ENCODE measurements at regions not wholly inside any gene's neighbourhood (a gene's known extent, or its start where the extent isn't known, plus 50 kb on each side); places are given as distances from the start of the nearest gene placed in this dataset.
A peak's percentile ranks its signal among the peaks of the same experiment; 100 is the strongest.
"Not testable (repeated sequence)": the region's sequence is repeated elsewhere in the genome, so short reads cannot be mapped to it uniquely, and the experiment has no call there.

- not testable (repeated sequence) for DNase-seq
These were observed 113.1 kb upstream of the CCZ1B start for GRCh38 chr7:6939126-6939525.

- not testable (repeated sequence) for DNase-seq
These were observed 113.8 kb upstream of the CCZ1B start for GRCh38 chr7:6939896-6940295.

GRCh38 chr7:6946873-6947272 is 120.8 kb upstream of the CCZ1B start:
- not testable (repeated sequence) for DNase-seq

- DNase-seq, result not testable (repeated sequence)
These were observed 124.2 kb upstream of the CCZ1B start for GRCh38 chr7:6950231-6950630.

- DNase-seq, result not testable (repeated sequence)
These were observed 125.5 kb upstream of the CCZ1B start for GRCh38 chr7:6951553-6951952.

GRCh38 chr7:6953138-6953797 is 127.2 kb upstream of the CCZ1B start:
- not testable (repeated sequence) for DNase-seq

- not testable (repeated sequence) for DNase-seq
These were observed 127.7 kb upstream of the CCZ1B start for GRCh38 chr7:6953798-6954181.

- DNase-seq, result not testable (repeated sequence)
These were observed 129.3 kb upstream of the CCZ1B start for GRCh38 chr7:6955385-6955784.

- DNase-seq, result not testable (repeated sequence)
These were observed 130.0 kb upstream of the CCZ1B start for GRCh38 chr7:6955990-6956566.

- not testable (repeated sequence) for DNase-seq
These were observed 132.3 kb upstream of the CCZ1B start for GRCh38 chr7:6958371-6958770.

GRCh38 chr7:6959942-6960341 is 133.9 kb upstream of the CCZ1B start:
- DNase-seq, result not testable (repeated sequence)

- not testable (repeated sequence) for DNase-seq
These were observed 136.8 kb upstream of the CCZ1B start for GRCh38 chr7:6962871-6963270.

- peak in 1 of 2 donors; percentile 10 for DNase-seq
These were observed 139.0 kb upstream of the CCZ1B start for GRCh38 chr7:6965051-6965450.

GRCh38 chr7:6970180-6970579 is 144.1 kb upstream of the CCZ1B start:
- not testable (repeated sequence) for DNase-seq

GRCh38 chr7:6974876-6975275 is 148.8 kb upstream of the CCZ1B start:
- not testable (repeated sequence) for DNase-seq

GRCh38 chr7:6975346-6975745 is 149.3 kb upstream of the CCZ1B start:
- not testable (repeated sequence) for DNase-seq

- DNase-seq, result not testable (repeated sequence)
These were observed 151.3 kb upstream of the CCZ1B start for GRCh38 chr7:6977368-6977767.

GRCh38 chr7:6978326-6978725 is 152.3 kb upstream of the CCZ1B start:
- DNase-seq, result not testable (repeated sequence)

- not testable (repeated sequence) for DNase-seq
These were observed 153.4 kb upstream of the CCZ1B start for GRCh38 chr7:6979456-6979855.

- DNase-seq, result not testable (repeated sequence)
These were observed 156.3 kb upstream of the CCZ1B start for GRCh38 chr7:6982375-6982774.

GRCh38 chr7:6986892-6987291 is 160.8 kb upstream of the CCZ1B start:
- not testable (repeated sequence) for DNase-seq

- not testable (repeated sequence) for DNase-seq
These were observed 162.5 kb upstream of the CCZ1B start for GRCh38 chr7:6988608-6989007.

- DNase-seq, result not testable (repeated sequence)
These were observed 163.9 kb upstream of the CCZ1B start for GRCh38 chr7:6989968-6990367.

GRCh38 chr7:6990426-6991152 is 164.5 kb upstream of the CCZ1B start:
- not testable (repeated sequence) for DNase-seq

Data from hippocampal formation (tissue), 2 donors.